H1 (cell line): ENCODE measurements at regions not wholly inside any gene's neighbourhood (a gene's known extent, or its start where the extent isn't known, plus 50 kb on each side); places are given as distances from the start of the nearest gene placed in this dataset.

ENCODE experiments used
- CTCF ChIA-PET: fragments of 300-600 bp; sonication (Branson Sonifier 250); formaldehyde crosslinking; loops from one replicate; lab custom pipeline; 2021; ENCODE audit not compliant: partially characterized antibody; lab: Charles Lee
- POLR2A ChIA-PET: fragments of 300-600 bp; sonication (Branson Sonifier 250); formaldehyde crosslinking; loops from one replicate; lab custom pipeline; 2021; ENCODE audit warnings: inconsistent platforms; ENCODE audit not compliant: partially characterized antibody; lab: Charles Lee
- DNase-seq, 2 experiments: peaks; one replicate each; pipeline versions ENCODE4 v3.0.0 to v3.0.0-alpha.2; 2010 to 2022; ENCODE audit warnings: low spot score in 2 of 2, low read depth in 1 of 2, mixed read lengths in 1 of 2
- FAIRE-seq: peaks from 2 replicates; lab custom pipeline; 2011; peaks lifted over from hg19 to GRCh38; lab: Jason Lieb, UNC
- H2AFZ ChIP-seq: 2 replicates; pipeline ENCODE4 v1.8.1; 2012; ENCODE audit warnings: low read length, inconsistent platforms
- H2AK5ac ChIP-seq: 2 replicates; pipeline ENCODE4 v1.6.1; 2013; ENCODE audit warnings: low read depth, low read length
- H2BK120ac ChIP-seq: replicated peaks from 2 replicates; pipeline ENCODE3; 2013; ENCODE audit warnings: low read depth, low read length, inconsistent platforms
- H2BK12ac ChIP-seq: 2 replicates; pipeline ENCODE4 v1.6.1; 2013; ENCODE audit warnings: low read depth, low read length
- H2BK15ac ChIP-seq: 2 replicates; pipeline ENCODE4 v1.6.1; 2013; ENCODE audit warnings: low read length
- H2BK20ac ChIP-seq: 2 replicates; pipeline ENCODE4 v1.6.1; 2013; ENCODE audit warnings: low read length
- H2BK5ac ChIP-seq: 2 replicates; pipeline ENCODE4 v1.6.1; 2013; ENCODE audit warnings: low read depth, low read length
- H3K14ac ChIP-seq: 2 replicates; pipeline ENCODE4 v1.6.1; 2013; ENCODE audit warnings: inconsistent platforms; ENCODE audit not compliant: insufficient read length
- H3K18ac ChIP-seq: 2 replicates; pipeline ENCODE4 v1.6.1; 2013; ENCODE audit warnings: low read length; ENCODE audit errors: extremely low read depth
- H3K23ac ChIP-seq: 2 replicates; pipeline ENCODE4 v1.6.1; 2013; ENCODE audit warnings: inconsistent platforms; ENCODE audit not compliant: insufficient read length
- H3K23me2 ChIP-seq: 2 replicates; pipeline ENCODE4 v1.6.1; 2013; ENCODE audit warnings: low read depth, low read length
- H3K27ac ChIP-seq: 2 replicates; pipeline ENCODE4 v1.6.1; 2011; ENCODE audit warnings: low read depth, low read length, inconsistent platforms
- H3K27me3 ChIP-seq, 4 experiments: replicated peaks in 1 of 4; 1 replicate in 1 of 4; 2 replicates in 3 of 4; pipeline versions ENCODE4 v1.6.1 to v1.8.1; 2011 to 2013; ENCODE audit warnings: low read length in 3 of 4, mild to moderate bottlenecking in 3 of 4, inconsistent platforms in 2 of 4, mixed read lengths in 2 of 4, moderate library complexity in 1 of 4; ENCODE audit not compliant: control insufficient read depth in 3 of 4, insufficient read depth in 3 of 4; ENCODE audit errors: extremely low read depth in 1 of 4
- H3K36me3 ChIP-seq, 4 experiments: 2 replicates each; pipeline versions ENCODE4 v1.6.1 to v1.8.1; 2011 to 2013; ENCODE audit warnings: mild to moderate bottlenecking in 4 of 4, low read length in 3 of 4, moderate library complexity in 2 of 4, control low read depth in 1 of 4, inconsistent platforms in 1 of 4; ENCODE audit not compliant: insufficient read depth in 4 of 4, control insufficient read depth in 2 of 4
- H3K4ac ChIP-seq: replicated peaks from 2 replicates; pipeline ENCODE3; 2013; ENCODE audit warnings: low read length, low read depth, mixed read lengths, inconsistent platforms; ENCODE audit not compliant: insufficient read length
- H3K4me1 ChIP-seq, 4 experiments: replicated peaks in 1 of 4; 1 replicate in 1 of 4; 2 replicates in 3 of 4; pipeline versions ENCODE4 v1.6.1 to v1.8.1; 2011 to 2013; ENCODE audit warnings: low read length in 3 of 4, inconsistent platforms in 2 of 4, mixed read lengths in 1 of 4; ENCODE audit not compliant: insufficient read depth in 4 of 4, control insufficient read depth in 3 of 4
- H3K4me2 ChIP-seq, 2 experiments: 2 replicates each; pipeline versions ENCODE4 v1.6.1 to v1.8.1; 2011 to 2013; ENCODE audit warnings: low read depth in 2 of 2, low read length in 2 of 2, control low read depth in 1 of 2, inconsistent platforms in 1 of 2, mild to moderate bottlenecking in 1 of 2; ENCODE audit not compliant: insufficient read depth in 1 of 2
- H3K4me3 ChIP-seq, 4 experiments: fragments of 200-600, 300-600 bp in 1 of 4; sonication (generic), shearing (Covaris generic), sonication (Bioruptor Twin) in 1 of 4; 2 replicates each; pipeline versions ENCODE4 v1.5.1 to v1.8.1; 2011 to 2016; ENCODE audit warnings: low read length in 4 of 4, low read depth in 3 of 4, control low read depth in 2 of 4, inconsistent platforms in 2 of 4, mild to moderate bottlenecking in 2 of 4, mixed read lengths in 1 of 4, moderate library complexity in 1 of 4; ENCODE audit not compliant: insufficient read depth in 2 of 4; ENCODE audit errors: extremely low read depth in 1 of 4
- H3K56ac ChIP-seq: replicated peaks from 2 replicates; pipeline ENCODE3; 2013; ENCODE audit warnings: low read depth, mild to moderate bottlenecking, mixed read lengths, low read length, inconsistent platforms; ENCODE audit not compliant: insufficient read length
- H3K79me1 ChIP-seq: 2 replicates; pipeline ENCODE4 v1.6.1; 2013; ENCODE audit warnings: low read depth, low read length, control low read depth
- H3K79me2 ChIP-seq, 2 experiments: 2 replicates each; pipeline versions ENCODE4 v1.6.1 to v1.8.1; 2012 to 2013; ENCODE audit warnings: low read length in 2 of 2, mild to moderate bottlenecking in 2 of 2, inconsistent platforms in 1 of 2; ENCODE audit not compliant: insufficient read depth in 2 of 2, control insufficient read depth in 1 of 2
- H3K9ac ChIP-seq, 4 experiments: replicated peaks in 1 of 4; 1 replicate in 1 of 4; 2 replicates in 3 of 4; pipeline versions ENCODE4 v1.6.1 to v1.8.1; 2011 to 2013; ENCODE audit warnings: low read depth in 3 of 4, low read length in 3 of 4, control low read depth in 2 of 4, mild to moderate bottlenecking in 2 of 4, moderate library complexity in 2 of 4, inconsistent platforms in 1 of 4; ENCODE audit errors: extremely low read depth in 1 of 4
- H3K9me3 ChIP-seq, 2 experiments: 2 replicates each; pipeline versions ENCODE4 v1.6.1 to v1.8.1; 2012 to 2013; ENCODE audit warnings: mild to moderate bottlenecking in 2 of 2, moderate library complexity in 2 of 2, control low read depth in 1 of 2, inconsistent platforms in 1 of 2, low read depth in 1 of 2, low read length in 1 of 2, mixed read lengths in 1 of 2; ENCODE audit not compliant: insufficient read depth in 2 of 2
- H4K20me1 ChIP-seq, 2 experiments: replicated peaks in 1 of 2; 2 replicates each; pipeline versions ENCODE3 to v1.8.1; 2011 to 2013; ENCODE audit warnings: inconsistent platforms in 2 of 2, low read length in 2 of 2, mild to moderate bottlenecking in 1 of 2; ENCODE audit not compliant: insufficient read depth in 2 of 2, control insufficient read depth in 1 of 2
- H4K5ac ChIP-seq: 2 replicates; pipeline ENCODE4 v1.6.1; 2013; ENCODE audit warnings: low read length, low read depth, mixed read lengths, inconsistent platforms; ENCODE audit not compliant: insufficient read length
- H4K8ac ChIP-seq: 2 replicates; pipeline ENCODE4 v1.8.0; 2013; ENCODE audit warnings: mild to moderate bottlenecking, moderate library complexity, low read length, inconsistent platforms; ENCODE audit not compliant: insufficient read depth; ENCODE audit errors: extremely low read depth
- H4K91ac ChIP-seq: replicated peaks from 2 replicates; pipeline ENCODE3; 2013; ENCODE audit warnings: low read length, mixed read lengths, inconsistent platforms; ENCODE audit not compliant: insufficient read length
- ATF3 ChIP-seq: IDR thresholded peaks from 2 replicates; pipeline ENCODE4 v1.6.1; 2011; ENCODE audit warnings: low read depth, mild to moderate bottlenecking, low read length; ENCODE audit not compliant: insufficient read depth
- POLR2A ChIP-seq, 2 experiments: IDR thresholded peaks; 1 replicate in 1 of 2; 2 replicates in 1 of 2; pipeline ENCODE4 v1.6.1; 2011; ENCODE audit warnings: low read depth in 2 of 2, low read length in 2 of 2, mild to moderate bottlenecking in 2 of 2; ENCODE audit errors: control extremely low read depth in 1 of 2
- RXRA ChIP-seq: IDR thresholded peaks from 2 replicates; pipeline ENCODE4 v1.6.1; 2011; ENCODE audit warnings: low read depth, mild to moderate bottlenecking, low read length, moderate library complexity; ENCODE audit not compliant: insufficient read depth
- WGBS, 2 experiments: shearing (Covaris generic) in 1 of 2; methylation state at CpG; one replicate each; pipeline versions ENCODE4 v1.1.6 to v1.1.7; 2013 to 2015; ENCODE audit warnings: low lambda C conversion rate in 2 of 2, mixed read lengths in 2 of 2, inconsistent platforms in 1 of 2, low coverage in 1 of 2, missing lambda C conversion rate in 1 of 2; ENCODE audit not compliant: insufficient replicate concordance in 2 of 2, insufficient coverage in 1 of 2, insufficient read length in 1 of 2; ENCODE audit errors: extremely low coverage in 1 of 2, missing lambda C conversion rate in 1 of 2; 5-methylcytosine and 5-hydroxymethylcytosine counted together

GRCh38 chr20:43853918-43854317 lies 60.7 kb upstream of the TOX2 start:
- H4K91ac ChIP-seq: no peak overlapping the region
- H3K79me1 ChIP-seq: no peaks in the 10 kb centered on the region
- H3K9me3 ChIP-seq: no peaks in the 10 kb centered on the region
- no peak overlapping the region for H3K14ac ChIP-seq
- H3K36me3 ChIP-seq: no peaks in the 10 kb centered on the region
- H2AFZ ChIP-seq: no peak overlapping the region
- no peak overlapping the region for H2BK20ac ChIP-seq
- POLR2A ChIA-PET: no interaction called here
- no peak overlapping the region for H3K23ac ChIP-seq
- CTCF ChIA-PET: no interaction called here
- H3K4me3 ChIP-seq: no peak overlapping the region
- no peak overlapping the region for H3K4ac ChIP-seq
- H4K20me1 ChIP-seq: no peaks in the 10 kb centered on the region
- FAIRE-seq (no peak), DNase-seq (no peak)
- H3K23me2 ChIP-seq: no peaks in the 10 kb centered on the region
- H4K5ac ChIP-seq: no peak overlapping the region
- H3K79me2 ChIP-seq: no peaks in the 10 kb centered on the region
- WGBS, 2 experiments: 94% methylated on average over 6 of the region's 6 CpGs; no CpG with 5 or more reads in 1 of the 2 experiments
- H2AK5ac ChIP-seq: no peak overlapping the region
- no peak overlapping the region for H2BK15ac ChIP-seq
- H3K4me1 ChIP-seq: no peaks in the 10 kb centered on the region
- H3K56ac ChIP-seq: no peak overlapping the region
- H4K8ac ChIP-seq: no peak overlapping the region
- H2BK12ac ChIP-seq: no peak overlapping the region
- no peak overlapping the region for H3K9ac ChIP-seq
- H2BK120ac ChIP-seq: no peak overlapping the region
- no peak overlapping the region for H2BK5ac ChIP-seq
- H3K18ac ChIP-seq: no peak overlapping the region
- no peak for TF ChIP-seq ATF3
- no peak for TF ChIP-seq RXRA
- no peak for TF ChIP-seq POLR2A (IDR thresholded peaks at IDR 0.05; ENCODE audit: control extremely low read depth in 1 of 2, low read depth in 2 of 2, low read length in 2 of 2)
- TF ChIP-seq, all 59 proteins: peak for 0
- H3K4me2 ChIP-seq: no peak overlapping the region
- no peaks in the 10 kb centered on the region for H3K27me3 ChIP-seq
- H3K27ac ChIP-seq: no peak overlapping the region
